Stimulated activated CD8-positive, alpha-beta memory T cell treated with anti-CD3 and anti-CD28 coated beads, Interleukin-12 subunit alpha, Interleukin-12 subunit beta, amount 100 ng/mL, for 24 hours (primary cell): ENCODE measurements at regions not wholly inside any gene's neighbourhood (a gene's known extent, or its start where the extent isn't known, plus 50 kb on each side); places are given as distances from the start of the nearest gene placed in this dataset.
"Not testable (repeated sequence)": the region's sequence is repeated elsewhere in the genome, so short reads cannot be mapped to it uniquely, and the experiment has no call there.

ENCODE experiments used
- DNase-seq: peaks from one replicate; pipeline ENCODE4 v3.0.0-alpha.2; 2020; ENCODE audit errors: extremely low read depth

DNA sequence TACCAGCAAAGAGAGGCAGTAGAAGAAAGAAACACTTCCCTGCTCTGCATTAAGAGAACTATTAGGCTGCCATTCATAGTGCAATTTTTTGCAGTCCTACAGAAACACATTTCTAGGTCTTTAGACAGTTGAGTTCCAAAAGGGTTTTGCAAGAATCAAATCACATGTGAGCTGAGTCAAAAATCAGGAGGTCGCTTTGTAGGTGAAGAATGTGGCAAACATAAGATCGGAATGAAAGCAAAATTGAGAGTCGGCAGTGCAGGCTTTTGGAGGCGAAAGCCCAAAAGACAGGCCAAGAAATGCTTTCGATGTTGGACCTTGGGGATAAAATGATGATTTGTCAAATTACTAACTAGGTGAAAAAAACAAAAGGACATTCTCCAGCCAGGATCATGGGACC, 213.5 kb upstream of the NRIP1 start:
- DNase-seq, result no peak

DNA sequence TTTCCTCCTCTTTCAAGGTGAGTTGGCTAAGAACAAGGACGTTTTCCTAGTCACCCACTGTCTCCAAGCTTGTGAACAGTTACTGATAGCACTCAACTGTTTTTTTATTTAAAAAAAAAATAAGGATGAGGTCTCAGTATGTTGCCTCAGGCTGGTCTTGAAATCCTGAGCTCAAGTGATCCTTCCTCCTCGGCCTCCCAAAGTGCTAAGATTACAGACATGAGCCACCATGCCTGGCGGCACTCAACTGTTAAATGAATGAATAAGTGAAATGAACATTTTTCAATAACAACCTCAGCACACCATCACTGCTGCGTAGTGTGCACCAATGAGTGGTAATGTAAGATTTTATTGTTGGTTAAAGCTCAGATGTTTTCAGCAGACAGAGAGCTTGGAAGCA, 214.1 kb upstream of the NRIP1 start:
- no peak for DNase-seq

DNA sequence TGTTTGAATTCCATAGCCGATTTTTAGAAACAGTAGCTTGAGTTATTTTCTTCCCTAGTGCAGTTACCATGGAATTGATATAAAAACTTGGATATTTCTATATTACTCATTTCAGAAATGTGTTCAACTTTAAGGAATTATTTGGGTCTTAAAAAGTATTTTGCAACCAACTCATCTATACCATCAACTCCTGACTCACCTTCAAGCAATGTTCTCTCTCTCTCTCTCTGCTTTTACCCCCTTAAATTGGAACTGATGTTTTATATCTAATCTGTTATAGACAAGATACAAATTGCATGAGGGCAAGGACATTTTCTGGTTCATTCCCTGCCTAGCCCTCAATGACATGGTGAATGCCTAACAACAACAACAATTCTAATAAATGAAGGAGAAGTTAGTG, 214.7 kb upstream of the NRIP1 start:
- no peak for DNase-seq

DNA sequence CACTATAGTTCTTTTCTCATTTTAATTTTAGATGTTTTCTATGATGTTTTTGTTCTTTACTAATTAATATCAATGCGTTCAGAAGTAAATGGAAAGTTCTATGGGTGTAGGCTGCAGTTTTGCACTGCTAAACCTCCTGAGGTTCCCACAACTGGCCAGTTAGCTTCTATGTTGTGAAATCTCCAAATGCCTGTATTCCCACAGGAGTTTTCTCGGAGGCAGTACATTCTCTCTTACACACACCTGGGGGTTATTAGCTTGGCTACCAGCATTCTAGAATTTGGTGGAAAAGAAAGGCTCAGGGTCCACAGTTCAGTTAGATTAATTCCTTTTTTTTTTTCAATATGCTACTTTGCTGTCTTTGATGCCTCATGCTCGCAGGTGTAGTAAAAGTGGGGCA, 216.9 kb upstream of the NRIP1 start:
- no peak for DNase-seq

DNA sequence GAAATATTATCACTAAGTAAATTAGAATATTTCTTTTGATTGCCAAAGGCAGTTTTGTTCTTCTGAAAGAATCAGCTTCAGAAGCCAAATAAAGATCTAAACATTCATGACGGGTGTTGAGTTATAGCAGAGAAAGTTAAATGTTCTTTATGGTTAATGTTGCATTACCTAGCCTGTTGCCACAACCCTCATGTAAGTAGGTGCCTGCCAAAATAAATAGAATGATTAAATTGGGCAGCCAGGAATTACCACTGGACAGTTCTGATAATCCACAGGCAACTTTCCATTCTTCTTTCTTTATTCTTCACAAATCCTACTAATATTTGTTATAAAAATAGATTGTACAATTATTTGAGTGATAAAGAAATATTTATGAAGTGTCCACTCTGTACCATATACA, 217.9 kb upstream of the NRIP1 start:
- DNase-seq, result no peak

DNA sequence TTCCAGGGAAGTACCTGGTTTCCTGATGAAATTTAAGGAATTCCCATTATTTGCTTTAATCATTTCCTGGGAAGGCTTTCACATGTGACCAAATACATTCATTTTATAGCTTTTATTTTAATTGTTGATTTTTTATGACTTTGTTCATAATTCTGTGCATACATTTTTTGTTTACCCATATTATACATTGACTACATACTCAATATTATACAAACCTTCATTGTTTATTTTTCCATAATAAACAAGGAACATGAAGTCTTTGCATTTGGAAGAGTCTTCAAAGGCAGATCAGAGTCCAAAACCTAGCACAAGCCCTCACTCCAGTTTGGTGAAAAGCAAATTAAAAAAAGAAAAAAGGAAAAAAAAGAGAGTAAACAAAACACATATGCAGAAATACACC, 218.3 kb upstream of the NRIP1 start:
- DNase-seq, result no peak

DNA sequence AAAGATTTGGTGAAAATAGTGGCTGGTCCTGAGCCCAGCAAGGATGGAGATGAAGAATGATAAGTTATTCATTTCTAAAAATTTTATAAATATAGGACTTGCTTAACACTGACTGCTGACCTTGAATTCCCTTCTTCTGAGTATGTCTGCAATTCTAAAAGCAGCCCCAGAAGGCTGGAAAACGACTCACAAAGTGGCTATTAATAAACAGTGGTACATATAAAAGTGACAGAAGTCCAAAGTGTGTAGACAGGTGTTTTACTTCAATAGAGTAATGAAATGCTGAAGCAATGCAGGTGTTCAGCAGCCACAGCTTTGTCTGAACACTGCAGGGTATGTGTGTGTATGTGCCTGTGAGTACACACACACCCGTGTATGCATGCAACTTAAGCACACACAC, 219.0 kb upstream of the NRIP1 start:
- no peak for DNase-seq

DNA sequence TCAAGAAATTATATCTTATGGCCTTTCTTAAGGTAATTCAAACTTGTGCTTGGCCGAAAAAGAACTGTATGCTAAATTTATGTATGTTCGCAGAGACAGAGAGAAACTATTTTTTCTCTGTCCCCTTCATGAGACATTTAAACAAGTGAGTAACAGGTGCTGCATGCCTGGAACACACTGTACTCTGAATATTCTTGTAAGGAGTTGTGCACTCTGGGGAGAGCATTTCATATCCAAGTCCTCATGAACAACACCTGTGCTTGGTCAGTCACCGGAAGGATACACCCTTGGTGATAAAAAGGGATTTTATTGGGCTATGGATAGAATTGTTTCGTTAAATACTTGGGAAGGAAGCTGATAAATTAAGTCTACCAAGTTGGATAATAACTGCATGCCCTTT, 220.8 kb upstream of the NRIP1 start:
- no peak for DNase-seq

DNA sequence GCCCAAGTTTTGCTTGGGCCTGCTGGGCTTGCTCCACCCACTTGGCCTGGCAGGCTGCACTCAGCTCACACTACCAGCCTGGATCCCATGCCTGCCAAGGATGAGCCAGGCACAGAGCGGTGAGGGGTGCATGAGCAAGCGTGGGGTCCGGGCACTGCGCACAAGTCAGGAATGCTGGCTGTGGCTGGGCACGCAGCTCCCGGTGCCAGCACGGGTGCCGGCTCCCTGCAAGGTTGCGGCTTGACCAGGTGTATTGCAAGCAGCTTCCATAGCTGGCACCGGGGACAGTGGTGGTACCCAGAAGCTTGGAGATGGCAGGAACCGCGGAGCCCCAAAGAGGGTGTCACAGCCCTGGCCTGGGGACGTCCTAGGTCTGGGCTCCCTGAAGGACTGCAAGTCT, 224.4 kb upstream of the NRIP1 start:
- no peak for DNase-seq

DNA sequence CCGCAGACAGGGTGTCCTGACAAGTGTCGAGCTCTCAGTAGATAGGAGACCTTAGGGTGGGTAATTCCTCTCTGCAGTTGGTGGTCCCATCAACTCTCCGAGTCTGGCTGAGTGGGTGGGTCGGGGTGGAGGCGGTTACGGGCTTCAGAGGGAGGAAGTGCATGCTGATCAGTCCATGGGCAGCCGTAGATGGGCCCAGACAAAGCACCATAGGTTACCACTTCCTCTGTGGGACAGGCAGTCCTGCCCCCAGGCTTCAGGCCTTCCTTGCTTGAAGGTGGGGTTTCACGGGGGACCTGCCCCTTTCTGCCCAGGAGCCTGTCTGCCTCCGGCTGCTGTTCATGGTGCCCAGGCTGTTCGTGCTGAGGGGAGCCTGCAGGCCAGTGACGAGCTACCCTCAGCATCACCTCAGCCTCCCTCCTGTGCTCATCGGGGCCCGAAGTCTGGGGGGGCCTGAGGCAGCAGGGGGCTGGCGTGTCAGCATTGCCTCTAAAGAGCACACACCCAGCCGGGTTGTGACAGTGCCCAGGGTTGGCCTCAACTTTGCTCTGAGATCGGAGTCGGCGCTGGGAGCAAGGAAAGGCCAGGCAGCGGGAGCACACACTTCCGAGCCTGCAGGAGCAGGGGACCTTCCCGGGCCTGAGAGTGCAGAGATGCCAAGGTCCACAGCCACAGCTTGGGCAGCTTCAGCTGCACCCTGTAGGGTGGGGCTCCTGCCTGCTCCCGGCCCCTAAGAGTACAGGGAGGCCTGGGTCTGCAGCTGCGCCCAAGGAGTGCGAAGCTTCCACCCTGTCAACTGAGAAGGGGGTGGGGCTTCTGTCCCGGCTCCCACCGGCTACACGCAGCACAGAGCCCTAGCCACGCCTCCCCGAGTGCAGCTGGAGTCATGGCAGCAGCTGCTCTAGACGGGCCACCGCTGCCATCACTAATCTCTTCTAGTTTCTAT, 225.4 kb upstream of the NRIP1 start:
- no peak for DNase-seq

DNA sequence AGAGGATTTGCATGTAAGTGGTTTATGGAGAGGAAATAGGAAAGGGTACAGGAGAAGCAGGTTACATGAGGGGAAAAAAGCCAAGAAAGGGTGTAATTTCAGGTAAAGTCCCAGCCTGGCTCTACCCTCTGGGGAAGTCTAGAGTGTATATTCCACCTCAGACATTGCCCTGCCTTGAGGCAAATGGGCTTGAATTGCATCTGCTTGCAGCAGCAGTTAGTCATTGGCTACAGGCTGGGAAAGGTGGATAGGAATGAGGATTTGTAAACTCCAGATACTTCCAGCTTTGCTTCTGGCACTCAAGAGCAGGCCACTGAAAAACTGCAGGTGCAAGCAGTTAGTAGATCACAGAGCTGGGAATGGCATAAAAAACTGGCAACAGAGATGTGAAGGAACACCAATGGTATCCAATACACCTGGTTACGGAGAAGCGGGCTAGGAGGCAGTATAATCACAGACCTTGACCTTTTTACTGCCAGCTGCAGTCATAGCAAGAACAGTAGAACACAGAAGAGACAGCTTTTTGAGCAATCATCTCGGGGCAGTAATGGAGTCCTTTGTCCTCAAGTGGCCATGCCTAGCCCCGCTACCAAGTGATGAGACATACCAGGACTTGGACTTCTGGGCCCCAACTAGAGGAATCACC, 226.9 kb upstream of the NRIP1 start:
- DNase-seq, result no peak

DNA sequence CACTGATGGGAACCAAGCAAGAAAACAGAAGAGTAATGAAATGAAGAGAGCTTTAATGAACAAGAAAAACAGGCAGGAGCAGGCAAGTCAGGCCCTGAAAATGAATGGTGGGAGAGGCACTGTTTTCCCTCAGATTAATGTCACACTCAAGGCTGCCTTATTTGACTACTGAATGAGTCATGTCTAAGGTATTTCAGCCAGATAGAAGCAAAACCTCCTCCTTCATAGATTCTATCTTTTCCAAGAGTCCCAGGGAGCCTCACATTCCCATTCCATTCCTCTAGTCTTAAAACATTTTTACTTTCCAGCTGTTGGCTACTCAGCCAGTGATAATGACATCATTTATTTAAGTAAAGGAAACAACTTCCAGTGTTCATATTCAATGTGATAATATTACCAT, 228.4 kb upstream of the NRIP1 start:
- no peak for DNase-seq

DNA sequence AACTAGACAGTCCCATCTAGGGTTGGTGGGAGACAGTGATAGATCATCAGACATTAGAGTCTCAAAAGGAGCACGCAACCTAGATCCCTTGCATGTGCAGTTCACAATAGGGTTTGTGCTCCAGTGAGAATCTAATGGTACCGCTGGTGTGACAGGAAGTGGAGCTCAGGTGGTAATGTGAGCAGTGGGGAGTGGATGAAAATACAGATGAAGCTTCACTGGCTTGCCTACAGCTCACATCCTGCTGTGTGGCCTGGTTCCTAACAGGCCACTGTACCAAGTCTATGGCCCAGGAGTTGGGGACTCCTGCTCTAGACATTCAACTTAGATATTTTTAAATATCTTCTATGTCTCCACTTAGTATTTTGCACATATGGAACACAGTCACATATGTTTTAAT, 231.1 kb upstream of the NRIP1 start:
- DNase-seq, result no peak

DNA sequence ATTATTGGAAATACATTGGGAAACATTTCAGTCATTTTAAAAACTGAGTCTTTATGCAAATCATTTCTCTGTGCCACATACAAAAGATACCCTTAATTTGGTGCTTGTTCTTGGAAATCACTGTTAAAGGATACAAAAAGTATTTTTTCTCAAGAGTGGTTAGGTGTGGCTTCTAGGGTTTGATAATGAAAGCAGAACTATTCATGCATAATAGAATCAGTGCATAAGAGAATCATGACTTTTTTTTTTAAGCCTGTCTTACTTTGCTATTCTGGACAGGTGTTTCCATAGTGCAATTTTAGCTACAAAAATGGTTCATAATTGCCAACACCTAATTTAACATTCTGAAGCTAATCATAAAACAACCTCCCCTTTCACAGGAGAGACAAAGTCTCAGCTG, 233.0 kb upstream of the NRIP1 start:
- DNase-seq, result no peak

DNA sequence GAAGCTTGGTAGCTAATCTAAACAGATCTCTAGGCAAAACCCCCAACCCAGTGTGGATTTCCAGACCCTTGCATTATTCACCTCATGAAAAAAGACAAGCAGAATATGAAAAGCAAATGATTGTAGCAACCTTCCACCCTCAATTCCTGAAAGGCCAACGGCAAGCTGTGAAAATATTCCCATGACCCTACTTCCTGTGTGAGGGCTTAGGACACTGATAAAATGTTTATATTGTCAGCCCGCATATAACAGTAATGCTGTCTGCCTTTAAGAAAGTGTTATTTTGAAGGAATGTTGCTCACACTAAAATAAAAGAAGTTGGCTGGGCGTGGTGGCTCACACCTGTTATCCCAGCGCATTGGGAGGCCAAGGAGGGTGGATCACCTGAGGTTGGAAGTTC, 233.5 kb upstream of the NRIP1 start:
- no peak for DNase-seq

DNA sequence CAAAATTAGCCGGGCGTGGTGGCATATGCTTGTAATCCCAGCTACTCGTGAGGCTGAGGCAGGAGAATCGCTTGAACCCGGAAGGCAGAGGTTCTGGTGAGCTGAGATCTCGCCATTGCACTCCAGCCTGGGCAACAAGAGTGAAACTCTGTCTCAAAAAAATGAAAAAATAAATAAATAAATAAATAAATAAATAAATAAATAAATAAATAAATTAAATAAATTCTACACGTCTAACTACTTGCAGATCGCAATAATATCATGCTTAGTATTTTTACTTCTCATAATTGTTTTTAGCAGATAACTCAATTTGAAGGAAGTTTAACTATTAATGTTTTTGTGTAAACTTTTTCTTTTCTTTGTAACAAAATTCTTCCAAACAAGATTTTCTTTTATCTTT, 234.0 kb upstream of the NRIP1 start:
- not testable (repeated sequence) for DNase-seq

DNA sequence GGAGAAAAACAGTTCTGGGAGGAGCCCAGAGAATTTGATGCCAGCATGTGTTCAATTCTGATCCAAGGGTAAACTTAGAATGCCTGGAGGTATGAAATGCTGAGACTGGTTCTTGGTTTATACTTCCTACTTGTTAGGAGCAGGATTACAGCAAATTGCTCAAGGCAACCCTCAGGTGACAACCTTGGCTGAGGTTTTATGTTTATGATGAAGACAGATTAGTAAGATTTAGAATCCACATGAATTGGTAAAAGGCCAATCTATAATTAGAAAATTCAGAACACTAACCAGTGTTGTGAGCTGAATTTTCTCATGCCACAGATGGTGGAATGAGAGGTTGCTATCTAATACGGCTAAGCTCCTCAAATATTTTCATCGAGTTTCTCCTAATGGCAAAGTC, 235.3 kb upstream of the NRIP1 start:
- no peak for DNase-seq

DNA sequence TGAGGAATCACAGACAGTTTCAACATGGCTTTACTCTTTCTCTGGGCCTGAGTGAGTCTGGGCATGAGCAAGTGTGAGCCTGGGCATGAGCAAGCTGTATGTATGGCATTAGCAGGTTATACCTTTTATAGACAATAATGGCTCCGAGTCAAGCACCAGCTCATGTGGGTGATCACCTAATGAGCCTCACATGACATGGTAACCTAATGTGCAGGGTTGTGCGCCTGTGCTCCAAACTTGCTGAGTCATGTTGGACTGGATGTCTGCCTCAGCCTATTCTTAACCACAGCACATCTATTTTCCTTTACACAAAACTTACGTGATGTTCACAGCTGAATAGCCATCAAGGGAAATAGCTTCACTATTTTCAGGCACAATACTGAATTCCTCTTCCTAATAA, 236.2 kb upstream of the NRIP1 start:
- no peak for DNase-seq

DNA sequence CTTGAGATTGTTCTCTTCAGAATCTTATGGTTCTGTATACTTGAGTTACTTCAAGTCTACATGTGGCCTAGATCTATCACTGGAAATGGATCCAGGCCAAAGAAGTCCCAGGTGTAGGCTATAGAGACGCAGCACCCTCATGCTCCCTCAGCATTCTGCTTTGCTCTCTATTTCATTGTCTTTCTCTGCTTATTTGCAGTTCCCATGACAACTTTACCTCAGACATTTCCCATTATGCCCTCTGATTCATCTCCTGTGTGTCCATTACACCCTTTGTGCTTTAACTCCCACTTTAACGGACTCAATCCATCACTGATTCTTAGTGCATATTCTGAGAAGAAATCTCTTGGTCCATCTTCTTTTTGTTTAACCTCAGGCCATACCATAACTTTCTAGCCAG, 236.9 kb upstream of the NRIP1 start:
- no peak for DNase-seq

DNA sequence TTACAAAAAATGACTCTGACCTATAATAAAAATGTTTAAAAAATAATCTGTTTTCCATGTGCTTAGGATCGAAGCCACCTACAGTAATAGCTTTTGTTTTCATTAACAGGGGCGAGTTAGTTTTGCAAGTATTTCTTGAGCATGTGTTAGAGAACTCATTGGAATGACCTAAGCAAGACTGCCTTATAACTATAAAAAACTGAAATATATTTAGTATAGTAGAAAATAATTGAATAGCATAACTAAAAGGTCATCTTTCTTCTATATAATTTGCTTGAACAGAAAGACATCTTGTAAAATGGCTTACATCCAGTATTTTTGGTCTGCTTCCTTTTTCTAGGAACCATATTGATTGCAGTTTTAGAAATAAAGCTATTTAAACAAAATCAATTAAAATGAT, 241.5 kb upstream of the NRIP1 start:
- no peak for DNase-seq

DNA sequence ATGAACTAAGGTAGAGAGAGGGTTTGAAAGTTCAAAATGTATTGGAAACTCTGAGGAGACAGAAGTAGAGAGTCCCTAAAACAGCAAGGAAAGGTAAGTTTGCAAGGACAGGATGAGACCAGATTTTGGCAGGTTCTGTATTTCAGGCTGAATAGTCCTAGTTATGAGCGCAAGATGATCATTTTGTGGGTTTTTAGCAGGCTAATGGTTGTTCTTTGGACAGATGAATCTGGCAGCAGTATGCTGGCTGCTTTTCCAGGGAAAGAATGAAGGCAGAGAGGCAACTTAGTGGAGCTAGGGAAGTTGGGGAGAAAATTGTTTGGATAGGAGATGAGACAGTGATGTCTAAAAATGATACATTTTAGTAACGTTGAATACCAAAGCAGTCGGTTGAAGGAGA, 243.5 kb upstream of the NRIP1 start:
- DNase-seq, result no peak

DNA sequence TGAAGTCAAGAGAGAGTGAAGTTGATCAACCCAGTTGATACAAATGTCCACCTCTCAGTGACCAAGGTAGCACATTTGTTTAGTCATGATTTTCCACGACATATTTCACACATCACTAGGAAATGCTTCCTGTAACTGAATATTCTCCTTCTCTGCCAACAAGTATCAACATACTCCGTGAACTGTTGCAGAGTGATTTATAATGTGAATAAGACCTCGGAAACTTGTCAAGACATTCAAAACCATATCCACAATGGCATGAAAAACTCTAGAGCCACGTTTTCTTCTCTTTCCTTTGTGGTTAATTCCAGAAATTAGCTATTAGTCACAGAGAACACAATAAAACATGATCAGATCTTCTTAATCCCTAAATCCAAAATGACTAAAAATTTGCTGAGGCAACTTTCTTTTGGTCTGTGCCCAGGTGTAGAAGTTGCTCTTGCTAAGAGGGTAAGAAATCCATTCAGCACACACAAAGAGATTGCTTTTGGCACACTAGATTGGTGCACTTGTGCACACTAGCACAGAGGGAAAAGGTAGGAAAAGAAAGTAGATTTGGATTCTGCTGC, 244.3 kb upstream of the NRIP1 start:
- DNase-seq, result no peak

DNA sequence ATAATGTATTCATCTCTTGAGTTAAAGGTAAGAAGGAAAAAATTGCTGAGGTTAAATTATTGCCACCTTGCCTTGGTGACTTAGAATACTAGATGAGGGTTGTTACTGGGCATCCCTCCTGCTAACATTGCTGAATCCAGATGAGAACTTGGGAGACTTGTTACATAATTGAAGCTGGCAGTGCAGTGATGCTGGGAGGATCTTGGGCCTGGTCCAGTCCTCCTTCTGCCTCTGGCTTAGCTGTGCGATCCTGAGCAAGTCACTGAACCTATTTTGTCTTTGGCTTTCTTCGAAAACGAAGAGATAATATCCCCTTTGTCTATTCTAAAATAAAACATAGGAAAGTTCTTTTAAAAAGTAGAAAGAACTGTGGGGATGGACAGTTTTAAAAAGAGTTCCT, 244.9 kb upstream of the NRIP1 start:
- no peak for DNase-seq
